Fibroblast of villous mesenchyme (primary cell): ENCODE measurements at regions not wholly inside any gene's neighbourhood (a gene's known extent, or its start where the extent isn't known, plus 50 kb on each side); places are given as distances from the start of the nearest gene placed in this dataset.

Experiments used
- DNase-seq: peaks from one replicate; pipeline ENCODE4 v3.0.0-alpha.2; 2010; ENCODE audit warnings: low read depth
- H3K4me3 ChIP-seq: 2 replicates; pipeline ENCODE4 v1.5.1; 2011; ENCODE audit warnings: low read depth, mild to moderate bottlenecking, low read length
- CTCF ChIP-seq: IDR thresholded peaks from 2 replicates; pipeline ENCODE4 v1.5.1; 2012; ENCODE audit warnings: low read depth, mild to moderate bottlenecking, low read length; ENCODE audit not compliant: insufficient read depth

GRCh38 chr15:70556151-70556741 is 207.1 kb downstream of the UACA start:
- no peak for DNase-seq
- no peak for TF ChIP-seq CTCF

DNA sequence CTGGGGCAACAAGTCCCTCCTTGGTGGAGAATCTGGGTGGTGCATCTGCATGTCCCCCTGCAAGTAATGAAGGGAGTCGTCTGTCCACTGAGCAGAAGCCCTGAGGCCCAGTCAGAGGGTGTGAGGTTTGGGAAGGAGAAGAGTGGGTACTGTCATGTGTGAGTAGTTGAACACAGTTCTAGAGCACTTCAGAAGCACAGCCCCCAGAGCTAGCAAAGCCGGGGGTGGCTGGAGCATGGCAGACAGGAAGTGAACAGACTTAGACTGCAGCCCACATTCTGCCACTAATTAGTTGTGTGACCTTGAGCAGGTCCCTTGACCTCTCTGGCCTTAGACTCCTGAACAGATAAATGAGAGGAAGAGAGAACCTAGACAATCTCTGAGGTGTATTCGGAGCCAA is 207.6 kb downstream of the UACA start:
- no peak for TF ChIP-seq CTCF
- no peak overlapping the region for H3K4me3 ChIP-seq

More at GRCh38 chr15:70556151-70556741, 207.1 kb downstream of the UACA start:
- H3K4me3 ChIP-seq, result no peak overlapping the region

DNA sequence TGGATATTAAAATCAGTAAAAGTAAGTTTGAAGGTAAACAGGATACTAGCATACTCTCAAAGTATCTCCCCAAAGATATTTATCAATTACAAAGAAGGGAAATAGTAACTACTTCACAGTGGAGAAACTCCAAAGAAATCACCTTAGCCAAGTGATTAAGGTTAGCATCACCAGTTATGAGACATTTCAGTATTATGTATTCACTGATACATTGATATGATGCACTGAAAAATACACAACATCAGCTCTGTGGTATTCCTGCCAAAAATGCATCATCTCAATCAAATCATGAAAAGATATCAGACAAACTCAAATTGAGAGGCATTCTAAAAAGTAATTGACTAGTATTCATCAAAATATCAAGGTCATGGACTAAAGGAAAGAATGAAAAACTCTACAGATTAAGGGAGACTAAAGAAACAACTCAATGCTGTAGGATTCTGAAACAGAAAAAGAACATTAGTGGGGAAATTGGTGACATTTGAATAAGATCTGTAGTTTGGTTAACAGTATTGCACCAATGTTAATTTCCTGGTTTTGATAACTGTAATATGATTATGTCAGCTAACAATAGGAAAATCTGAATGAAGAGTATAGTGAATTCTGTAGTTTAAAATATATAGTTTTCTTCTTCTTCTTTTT is 215.4 kb downstream of the UACA start:
- no peak overlapping the region for H3K4me3 ChIP-seq
- DNase-seq, result no peak
- TF ChIP-seq CTCF, result no peak

More for the DNA sequence above, 207.6 kb downstream of the UACA start:
- DNase-seq, result no peak

- H3K4me3 ChIP-seq, result no peak overlapping the region
- TF ChIP-seq CTCF, result no peak
These were observed 217.8 kb downstream of the UACA start for GRCh38 chr15:70545526-70545925.

GRCh38 chr15:70541511-70541910 is 221.8 kb downstream of the UACA start:
- no peak for DNase-seq
- TF ChIP-seq CTCF, result no peak
- no peak overlapping the region for H3K4me3 ChIP-seq

More at GRCh38 chr15:70545526-70545925, 217.8 kb downstream of the UACA start:
- no peak for DNase-seq

- no peak for DNase-seq
- H3K4me3 ChIP-seq, result no peak overlapping the region
- no peak for TF ChIP-seq CTCF
These were observed 223.3 kb downstream of the UACA start for GRCh38 chr15:70539912-70540530.
